Eye (tissue), 1 donor: ENCODE measurements at regions not wholly inside any gene's neighbourhood (a gene's known extent, or its start where the extent isn't known, plus 50 kb on each side); places are given as distances from the start of the nearest gene placed in this dataset.

Experiments used
- DNase-seq: peaks from one replicate; pipeline ENCODE4 v3.0.0-alpha.2; 2015

DNA sequence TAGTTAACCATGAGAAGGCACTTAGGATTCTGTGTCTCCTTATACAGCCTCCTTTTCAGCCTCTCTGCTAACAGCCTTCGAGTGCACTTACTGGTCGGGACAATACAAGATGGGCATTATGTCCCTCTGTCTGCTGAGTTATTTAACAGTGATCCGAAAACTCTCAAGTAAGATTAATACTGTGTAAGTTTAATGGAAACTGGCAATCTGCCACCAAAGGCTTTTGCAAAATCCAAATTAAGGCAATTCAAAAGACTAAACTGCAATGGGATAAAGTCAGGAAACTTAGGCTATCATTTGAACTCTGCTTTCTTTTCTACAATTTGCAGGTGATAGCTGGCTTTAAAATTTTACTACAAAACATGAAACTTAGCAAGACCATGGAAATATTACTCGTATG lies 477.8 kb downstream of the TFEC start:
- DNase-seq = no peak

DNA sequence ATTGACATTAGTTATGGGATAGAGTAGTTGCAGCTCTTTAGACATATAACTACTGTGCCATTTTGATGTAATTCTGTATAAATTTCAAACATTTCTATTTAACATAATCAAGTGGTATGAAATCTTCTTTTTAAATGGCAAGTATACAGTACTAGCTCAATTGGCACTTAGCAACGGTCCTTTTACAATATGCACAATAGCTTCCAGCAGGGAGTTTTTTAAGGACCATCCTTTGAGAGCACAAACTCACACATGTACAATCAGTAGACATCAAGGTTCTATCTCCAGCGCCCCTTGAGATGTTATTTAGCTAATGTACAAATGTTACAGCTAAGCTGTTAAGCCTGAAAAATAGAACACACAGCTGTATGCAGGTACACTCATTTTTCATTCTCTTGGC lies 480.7 kb downstream of the TFEC start:
- no peak for DNase-seq

DNA sequence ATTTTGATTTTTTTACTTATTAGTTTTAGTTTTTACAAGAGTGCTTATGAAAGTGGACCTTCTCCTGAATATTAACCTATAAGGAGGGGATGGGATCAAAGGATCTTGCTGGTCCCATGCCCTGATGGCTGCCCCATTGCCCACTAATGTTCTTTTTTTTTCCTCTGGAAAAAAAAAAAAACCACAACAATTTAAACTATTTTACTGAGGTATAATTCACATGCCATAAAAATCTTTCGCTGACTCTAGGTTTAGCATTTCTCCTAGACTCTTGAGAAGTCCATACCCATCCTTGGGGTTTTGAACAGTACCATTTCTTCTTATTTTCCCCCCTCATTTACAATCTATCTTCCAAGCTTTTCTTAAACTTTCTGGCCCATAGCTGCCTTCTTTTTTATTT lies 481.8 kb downstream of the TFEC start:
- DNase-seq = no peak

DNA sequence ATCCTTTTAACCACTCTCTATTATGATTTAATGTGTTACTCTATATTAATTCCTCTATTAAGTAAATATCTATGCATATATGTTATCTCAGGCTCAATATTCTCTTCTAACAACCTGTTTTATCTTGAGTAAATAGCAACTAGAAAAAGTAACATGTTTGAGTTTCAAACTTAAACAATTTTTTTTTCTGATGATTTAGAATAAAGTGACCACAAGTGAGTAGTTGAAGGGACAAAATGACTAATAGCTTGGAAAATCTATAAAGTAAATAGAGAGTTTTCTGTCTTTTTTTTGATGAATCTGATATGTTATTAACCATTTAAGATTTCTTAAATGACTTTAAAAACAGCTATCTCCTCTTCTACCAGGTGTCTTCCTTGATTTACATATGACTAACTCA lies 483.8 kb downstream of the TFEC start:
- DNase-seq = no peak

DNA sequence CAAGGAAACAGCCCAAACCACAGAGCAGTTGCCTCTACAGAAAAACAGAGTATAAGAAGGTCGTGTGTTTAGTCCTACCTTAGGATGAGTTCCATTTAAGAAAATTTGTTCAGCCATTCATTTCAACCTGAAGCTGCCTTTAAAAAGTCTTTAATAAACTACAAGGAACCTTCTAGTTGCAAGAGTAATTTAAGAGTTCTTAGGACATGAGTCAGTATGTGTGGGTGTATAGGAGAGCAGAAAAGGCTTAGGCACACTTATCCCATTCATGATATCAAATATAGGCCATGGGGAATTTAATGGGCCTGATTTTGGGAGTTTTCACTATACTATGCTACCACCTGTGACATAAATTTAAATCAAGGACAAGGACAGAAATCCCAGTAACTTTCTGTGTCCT lies 496.8 kb downstream of the TFEC start:
- no peak for DNase-seq

DNA sequence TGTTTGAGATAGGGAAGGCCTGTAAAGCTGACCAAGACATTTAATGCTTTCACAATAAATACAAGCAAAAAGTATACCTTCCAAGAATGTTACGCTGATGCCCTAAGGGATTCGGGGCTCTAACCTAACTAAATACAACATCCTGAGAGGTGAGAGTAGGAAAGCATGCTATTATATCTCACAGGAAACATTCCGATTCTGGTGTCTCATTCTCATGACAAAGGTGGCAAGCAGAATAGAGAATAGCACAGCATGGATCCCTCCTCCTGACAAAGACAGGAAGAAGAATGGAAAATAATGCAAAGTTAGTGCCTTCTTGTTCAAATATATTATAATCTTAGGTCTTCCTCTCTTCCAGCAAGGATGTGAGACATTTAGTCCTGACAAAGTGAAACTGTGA lies 504.3 kb downstream of the TFEC start:
- no peak for DNase-seq

DNA sequence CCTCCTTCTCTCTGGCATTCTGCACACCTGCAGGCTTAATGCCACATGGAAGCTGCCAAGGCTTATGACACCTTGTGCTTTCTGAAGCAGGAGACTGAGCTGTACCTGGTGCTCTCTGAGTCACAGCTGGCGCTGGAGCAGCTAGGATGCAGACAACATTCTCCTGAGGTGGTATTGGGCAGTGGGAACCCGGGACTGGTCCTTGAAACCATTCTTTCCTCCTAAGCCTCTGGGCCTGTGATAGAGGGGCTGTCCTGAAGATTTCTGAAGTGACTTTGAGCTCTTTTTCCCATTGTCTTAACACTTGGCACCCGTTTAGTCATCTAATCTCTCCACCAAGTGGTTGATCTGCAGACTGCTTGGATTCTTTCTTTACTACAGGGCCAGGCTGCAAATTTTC lies 508.4 kb downstream of the TFEC start:
- no peak for DNase-seq

DNA sequence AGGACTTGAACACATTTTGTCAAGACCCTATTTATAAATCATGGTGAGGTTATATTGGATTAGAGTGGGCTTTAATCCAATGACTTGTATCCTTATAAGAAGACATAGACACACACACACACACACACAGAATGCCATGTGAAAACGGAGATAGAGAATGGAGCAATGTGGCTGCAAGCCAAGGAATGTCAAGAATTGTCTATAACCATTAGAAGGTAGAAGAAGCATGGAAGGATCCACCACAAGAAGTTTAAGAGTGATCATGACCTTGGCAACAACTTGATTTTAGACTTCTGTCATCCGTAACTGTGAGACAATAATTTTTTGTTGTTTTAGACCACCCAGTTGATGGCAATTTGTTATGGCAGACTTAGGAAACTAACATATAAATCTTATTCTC lies 514.2 kb downstream of the TFEC start:
- DNase-seq = no peak

DNA sequence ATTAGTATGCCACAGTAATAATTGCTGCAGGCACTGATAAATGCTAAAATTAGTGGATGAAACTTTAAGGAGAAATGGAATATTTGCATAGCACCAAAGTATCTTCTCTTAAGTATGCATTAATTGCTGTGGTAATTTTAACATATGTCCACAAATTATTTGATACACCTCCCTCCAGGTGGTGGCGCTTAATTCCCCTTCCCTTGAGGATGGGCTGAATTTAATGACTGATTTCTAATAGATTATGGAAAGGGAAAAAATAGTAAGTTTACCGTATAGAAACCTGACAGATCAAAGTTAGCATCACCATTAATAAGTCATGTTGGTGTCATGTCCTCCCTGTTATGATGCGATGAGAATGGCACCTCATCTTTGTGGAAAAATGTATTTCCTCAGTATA lies 519.2 kb downstream of the TFEC start:
- DNase-seq = no peak

DNA sequence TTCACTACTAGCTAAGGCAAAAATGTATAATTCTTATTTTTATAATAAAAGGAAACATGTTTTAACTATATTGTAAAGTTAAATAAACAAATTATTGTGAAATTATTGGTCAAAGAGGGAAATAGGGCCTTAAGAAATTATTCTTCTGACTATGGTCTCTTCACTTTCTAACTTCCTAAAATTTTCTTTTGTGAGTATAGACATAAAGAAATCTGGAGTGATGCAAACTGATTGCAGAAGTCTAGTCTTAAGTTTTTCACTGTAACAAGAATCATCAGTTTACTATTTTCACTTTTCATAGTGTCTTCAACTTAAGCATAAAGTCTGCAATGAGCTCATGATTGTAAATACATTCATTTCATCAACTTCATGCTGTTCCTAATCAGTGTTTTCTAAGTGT lies 525.4 kb downstream of the TFEC start:
- no peak for DNase-seq

DNA sequence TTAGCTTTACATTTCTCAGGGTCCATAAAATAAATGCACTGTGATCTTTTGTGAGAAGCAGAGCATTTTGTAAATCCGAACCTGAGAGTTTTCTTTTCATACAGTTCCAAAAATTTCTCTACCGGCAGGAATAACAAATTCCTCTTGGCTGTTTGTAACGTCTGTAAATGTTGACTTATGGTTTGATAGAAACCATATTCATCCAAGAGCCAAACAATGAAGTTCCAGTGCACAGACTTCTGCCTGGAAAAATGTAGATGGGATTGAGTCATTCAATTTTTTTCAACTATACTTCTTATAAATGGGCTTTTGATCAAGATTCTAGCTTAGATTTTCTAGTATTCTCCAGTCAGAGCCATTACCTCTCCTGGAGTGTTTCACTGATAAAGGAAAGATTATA lies 530.6 kb downstream of the TFEC start:
- no peak for DNase-seq

DNA sequence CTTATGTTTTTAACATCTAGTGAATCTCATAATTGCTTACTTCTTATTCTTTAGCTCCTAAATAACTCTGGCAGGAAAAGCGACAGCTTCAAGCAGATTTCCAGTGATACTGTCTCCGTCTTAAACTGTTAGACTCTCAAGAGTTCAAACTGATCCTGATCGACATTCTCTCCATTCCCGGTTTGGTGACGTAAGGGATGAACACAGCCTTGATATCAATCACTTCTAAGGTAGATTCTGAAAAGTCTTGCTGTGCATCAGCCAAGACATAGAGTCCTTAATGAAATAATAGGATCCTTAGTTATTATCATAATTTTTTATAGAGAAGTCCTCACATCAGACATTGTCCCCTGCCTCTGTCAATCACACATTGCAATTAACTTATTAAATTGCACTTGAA lies 534.6 kb downstream of the TFEC start:
- DNase-seq = no peak

DNA sequence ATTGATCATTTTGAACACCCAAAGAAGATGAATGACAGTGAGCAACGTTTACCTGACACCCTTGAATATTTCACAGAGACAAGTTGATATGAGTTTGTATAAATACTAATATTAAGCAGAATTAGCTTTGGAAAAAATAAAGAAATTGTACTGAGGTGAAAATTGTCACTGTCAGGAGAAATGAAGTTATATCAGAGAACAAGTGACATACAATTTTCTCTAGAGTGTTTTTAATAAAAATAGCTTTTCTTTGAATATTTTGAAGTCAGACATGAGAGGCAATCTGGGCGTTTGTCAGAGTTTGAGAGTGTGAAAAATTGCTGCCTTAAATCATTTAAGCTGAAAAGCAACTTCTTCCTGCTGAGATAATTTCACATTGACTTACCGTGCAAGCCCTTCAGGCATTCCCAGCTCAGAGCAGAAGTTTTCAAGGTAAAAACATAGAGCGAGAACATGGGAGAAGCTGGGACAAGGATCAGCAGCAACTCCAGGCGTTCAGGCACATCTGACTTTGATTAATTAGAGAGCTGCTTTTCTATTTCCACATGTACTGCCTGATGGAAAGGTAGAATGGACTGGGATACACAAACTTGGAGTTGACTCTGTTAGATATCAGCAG lies 535.9 kb downstream of the TFEC start:
- DNase-seq = no peak

DNA sequence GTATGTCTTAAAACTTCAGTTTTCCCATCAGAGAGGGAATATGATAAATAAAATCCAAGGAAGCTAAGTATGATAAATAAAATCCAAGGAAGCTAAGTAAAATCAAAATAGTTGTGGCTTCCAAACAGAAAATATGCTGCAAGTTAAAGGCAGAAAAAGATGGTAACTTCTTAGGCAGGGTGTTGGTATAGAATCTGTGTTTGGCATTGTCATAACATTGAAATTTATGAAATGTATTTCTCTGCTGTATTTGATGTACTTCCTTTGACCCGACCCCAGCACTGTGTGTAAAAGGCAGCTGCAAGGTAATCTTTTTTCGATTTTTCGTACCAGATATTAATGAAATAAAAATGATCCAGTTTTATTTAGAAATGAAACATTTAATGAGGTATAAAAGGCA lies 537.2 kb downstream of the TFEC start:
- no peak for DNase-seq

DNA sequence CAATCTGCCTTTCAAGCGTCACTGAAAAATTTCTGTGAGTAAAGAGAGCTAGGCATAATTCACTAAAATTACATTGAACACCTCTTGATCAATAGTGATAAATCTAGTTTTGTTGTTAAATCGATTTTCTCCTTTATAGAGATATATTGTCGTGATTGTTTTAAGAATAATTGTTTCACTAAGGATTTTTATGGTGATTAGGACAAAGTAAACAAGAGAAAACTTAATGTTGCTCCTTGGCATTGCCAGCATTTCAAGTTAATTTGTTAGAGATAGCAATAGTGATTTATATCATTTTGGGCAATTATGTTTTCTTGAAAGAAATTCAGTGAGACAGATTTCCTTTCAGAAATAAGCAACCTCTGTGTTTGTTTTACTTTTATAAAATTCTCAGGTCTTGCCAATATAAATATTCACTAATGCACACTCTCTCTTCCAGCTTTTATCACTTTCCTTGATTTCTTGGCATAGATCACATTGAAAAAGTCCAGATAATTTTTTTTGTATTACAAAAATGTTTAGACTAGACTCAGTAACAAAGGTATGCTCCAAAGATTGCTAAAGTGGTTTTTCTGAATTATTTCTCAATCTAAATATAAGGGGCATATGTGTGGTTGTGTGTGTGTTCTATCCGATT lies 538.7 kb downstream of the TFEC start:
- DNase-seq = no peak

DNA sequence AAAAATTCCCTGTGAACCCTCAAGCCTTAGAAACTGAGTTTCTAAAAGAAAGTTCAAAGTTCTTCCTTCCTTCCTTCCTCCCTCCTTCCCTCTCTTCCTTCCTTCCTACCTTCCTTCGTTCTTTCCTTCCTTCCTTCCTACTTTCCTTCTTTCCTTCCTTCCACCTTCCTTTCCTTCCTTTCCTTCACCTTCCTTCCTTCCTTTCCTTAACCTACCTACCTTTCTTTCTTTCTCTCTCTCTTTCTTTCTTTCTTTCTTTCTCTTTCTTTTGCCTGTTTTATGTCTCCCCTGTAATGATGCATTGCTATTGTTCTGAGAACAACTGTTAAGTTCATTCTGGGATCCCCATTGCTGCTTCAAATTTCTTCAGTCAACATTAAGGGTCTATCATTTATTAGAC lies 551.1 kb downstream of the TFEC start:
- no peak for DNase-seq

DNA sequence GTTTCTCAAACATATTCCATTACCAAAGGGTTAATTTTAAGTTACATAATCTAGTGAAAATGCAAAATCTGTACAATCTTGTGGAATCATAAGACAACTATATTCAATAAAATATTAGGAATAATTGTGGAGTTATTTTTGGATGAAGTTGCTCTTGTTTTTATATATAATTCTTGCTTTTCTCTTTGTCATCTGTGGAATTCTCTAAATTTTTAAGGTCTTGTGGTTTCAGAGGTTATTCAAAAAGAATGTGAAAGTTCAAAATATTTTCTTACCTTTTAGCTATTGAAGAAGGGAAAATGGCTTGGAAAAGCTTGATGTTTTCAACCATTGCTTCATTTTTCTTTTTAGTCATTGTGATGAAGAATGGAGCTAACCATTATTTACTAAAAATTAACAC lies 552.1 kb downstream of the TFEC start:
- no peak for DNase-seq

DNA sequence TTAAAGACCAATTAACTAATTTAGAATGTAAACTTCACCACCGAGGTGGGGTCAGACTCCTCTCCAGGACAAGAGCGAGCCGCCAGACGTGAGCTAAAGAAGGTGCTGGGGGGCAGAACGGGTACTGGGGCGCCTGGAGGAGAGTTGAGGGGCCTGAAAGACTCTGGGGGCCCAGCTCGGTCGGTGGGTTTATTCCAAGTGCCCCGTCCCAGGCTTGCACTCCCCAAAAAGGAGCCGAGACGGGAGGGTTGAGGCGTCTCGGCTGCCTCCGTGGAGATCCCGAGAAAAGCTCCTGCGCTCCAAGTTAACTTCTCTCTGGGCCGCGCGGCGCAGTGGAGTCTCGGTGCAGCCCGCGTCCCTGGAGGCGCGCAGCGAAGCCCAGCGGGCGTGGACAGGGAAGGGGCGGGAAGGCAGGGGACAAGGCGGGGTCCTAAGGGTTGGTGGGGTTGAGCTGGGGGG lies 553.3 kb downstream of the TFEC start:
- DNase-seq = peak; percentile 74

DNA sequence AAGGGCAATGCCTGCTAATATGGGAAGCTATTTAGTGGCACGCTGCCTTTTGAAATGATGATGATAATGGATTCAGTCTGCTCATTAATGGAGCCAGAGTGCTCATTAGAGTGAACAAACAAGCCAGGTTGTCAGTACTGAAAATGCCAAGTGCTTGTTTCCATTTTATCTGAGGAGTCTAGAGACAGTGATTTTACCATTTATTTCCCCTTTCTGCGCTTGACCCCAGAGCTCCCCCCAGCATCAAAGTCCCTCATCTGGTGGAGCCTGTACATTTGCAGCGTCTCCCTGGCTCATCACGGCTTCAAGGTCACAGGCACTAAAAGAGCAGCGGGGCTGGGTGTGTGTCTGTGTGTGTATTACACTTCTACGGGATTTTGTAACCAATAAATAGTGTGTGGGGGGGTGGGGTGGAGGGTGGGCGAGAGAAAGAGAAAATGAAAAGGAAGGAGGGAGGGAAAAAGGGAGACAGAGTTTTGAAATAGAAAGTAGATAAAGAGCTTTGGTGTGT lies 553.8 kb downstream of the TFEC start:
- peak; percentile 90 for DNase-seq

DNA sequence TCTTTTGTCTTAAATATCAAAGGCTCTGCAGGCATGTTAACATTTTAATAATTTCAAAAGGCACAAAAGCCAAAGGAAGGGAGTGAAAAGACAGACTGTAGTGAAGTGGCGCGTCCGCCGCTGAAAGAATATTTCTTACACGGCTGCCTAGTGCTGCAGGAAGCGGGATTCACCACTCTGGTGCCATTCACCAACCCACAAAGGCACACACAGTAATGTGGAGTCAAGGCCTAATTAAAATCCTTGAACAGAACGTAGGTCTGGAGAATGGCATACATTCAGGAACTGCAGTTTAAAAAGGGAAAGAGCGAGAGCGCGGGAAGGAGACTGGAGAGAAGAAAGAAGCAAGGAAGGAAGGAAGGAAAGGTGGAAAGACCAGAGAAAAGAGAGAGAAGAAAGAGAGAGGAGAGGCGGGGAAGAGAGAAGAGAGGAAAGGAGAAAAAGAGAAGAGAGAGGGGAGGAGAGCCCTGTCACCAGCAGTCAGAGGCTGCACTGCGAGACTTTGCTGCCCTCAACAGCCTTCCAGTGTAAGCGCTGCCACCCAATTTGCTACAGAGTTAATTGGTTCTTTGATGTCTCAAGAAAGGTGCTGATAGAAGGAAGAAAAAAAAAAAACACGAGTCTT lies 554.0 kb downstream of the MDFIC start:
- DNase-seq = peak; percentile 78

DNA sequence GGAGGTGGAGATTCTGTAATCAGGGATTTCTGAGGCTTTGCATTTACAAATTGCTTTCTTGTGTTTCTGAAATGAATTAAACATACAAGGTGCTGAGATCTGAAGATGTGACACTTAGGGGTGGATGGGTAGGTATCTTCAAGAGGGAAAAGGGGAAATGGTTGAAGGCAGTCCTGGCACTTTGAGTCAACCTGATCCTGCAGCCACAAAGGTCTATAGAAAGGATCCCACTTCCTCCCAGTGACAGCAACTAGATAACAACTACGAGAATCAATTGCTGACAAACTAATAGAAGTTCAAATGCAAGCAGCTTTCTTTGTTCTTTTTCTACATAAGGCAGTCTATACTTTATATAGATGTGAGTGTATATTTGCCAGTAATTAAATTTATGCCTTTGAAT lies 553.3 kb downstream of the MDFIC start:
- no peak for DNase-seq

DNA sequence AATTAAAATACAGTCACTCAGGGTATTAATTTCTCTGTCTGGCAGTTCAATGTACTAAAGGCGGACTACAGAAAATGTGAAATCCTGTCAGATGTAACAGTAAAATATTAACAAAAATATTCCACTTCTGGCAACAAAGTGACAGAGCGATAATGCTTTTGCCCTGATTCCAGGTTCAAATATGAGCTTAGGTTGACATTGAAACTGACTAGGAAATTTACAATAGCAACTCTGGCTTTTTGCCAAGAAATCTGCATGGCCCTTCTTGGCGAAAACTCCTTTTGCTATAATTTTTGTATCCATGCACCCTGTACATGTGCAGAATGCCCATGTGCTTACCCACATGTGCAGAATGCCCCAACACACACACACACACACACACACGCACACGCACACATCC lies 552.2 kb downstream of the MDFIC start:
- DNase-seq = no peak

DNA sequence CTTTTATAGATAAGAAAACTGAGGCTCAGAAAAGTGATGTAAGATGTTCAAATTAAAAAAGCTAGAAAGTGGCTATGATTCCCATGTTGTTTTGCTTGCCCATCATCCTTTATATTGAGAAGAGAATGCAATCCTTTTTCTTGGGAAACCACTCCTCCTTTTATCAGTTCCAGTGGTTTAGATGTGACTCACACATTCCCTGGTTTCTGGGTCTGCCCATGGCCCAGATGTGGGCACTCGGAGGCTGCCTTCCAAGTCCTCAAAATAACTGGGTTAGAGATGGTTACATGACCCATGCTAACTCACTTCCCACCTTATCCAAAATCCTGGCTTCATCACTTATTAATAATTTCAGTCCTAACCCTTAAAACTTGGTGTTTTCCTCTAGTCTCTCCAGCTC lies 550.0 kb downstream of the MDFIC start:
- DNase-seq = no peak

DNA sequence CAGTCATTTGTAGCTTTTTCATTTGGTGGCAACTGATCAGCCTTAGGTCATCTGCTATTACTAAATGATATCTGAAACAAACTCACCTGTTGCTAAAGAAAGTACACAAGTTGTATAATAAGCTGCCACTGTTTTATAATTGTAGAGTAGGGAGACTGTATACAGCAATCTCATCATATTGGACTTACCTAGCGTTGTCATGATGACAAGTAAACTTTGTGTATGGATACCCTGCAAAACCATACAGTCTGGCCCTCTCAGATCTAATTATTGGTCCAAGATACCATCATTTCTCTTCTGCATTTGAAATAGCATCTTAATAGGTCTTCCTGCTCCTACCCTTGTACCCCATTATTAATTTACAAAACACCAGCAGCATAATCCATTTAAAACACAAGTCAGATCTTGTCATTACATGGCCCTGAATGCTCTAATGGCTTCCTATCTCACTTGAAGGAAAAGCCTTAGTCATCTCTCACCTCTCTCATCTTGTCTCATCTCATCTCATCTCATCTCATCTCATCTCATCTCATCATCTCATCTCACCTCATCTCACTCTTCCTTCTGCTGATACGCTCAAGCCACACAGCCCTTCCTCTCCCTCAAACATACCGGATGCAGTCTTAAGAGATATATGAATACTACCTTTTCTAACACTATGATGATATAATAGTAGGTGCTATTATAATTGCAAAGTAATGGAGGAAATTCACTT lies 540.6 kb downstream of the MDFIC start:
- peak; percentile 18 for DNase-seq
